ENCODE measurements at regions not wholly inside any gene's neighbourhood (a gene's known extent, or its start where the extent isn't known, plus 50 kb on each side); places are given as distances from the start of the nearest gene placed in this dataset.

GRCh38 chrX:110588164-110588563, 207.5 kb downstream of the CHRDL1 start:
- Histone ChIP-seq H3K9me3 (no peaks in the 10 kb centered on the region), H3K27ac (no peak overlapping the region), H3K36me3 (no peaks in the 10 kb centered on the region), H3K27me3 (peaks cover 0 to 7% (median 0%) of the 10 kb centered on the region in 3 donors), H3K4me3 (no peak overlapping the region), H3K4me1 (no peaks in the 10 kb centered on the region)
- in situ Hi-C loops (cut with MboI; ENCODE audit: low sequenced_read_pairs in 4 of 4) (no loop called here), intact Hi-C loops (cut with DNase I; ENCODE audit: low total_unique reads) (no loop called here)
- no peak for ATAC-seq
- no peak for DNase-seq
- TF ChIP-seq CTCF (IDR thresholded peaks at IDR 0.05 in 4 of 5, conservative IDR thresholded peaks at IDR 0.05 in 1 of 5) (no peak), POLR2A (IDR thresholded peaks at IDR 0.05) (no peak)

- DNase-seq = no peak
- Histone ChIP-seq H3K27me3 (peaks cover 0 to 2% (median 0%) of the 10 kb centered on the region in 3 donors), H3K4me3 (no peak overlapping the region), H3K27ac (no peak overlapping the region), H3K4me1 (no peaks in the 10 kb centered on the region), H3K9me3 (no peaks in the 10 kb centered on the region), H3K36me3 (no peaks in the 10 kb centered on the region)
- in situ Hi-C loops (cut with MboI; ENCODE audit: low sequenced_read_pairs in 4 of 4) = no loop called here
- ATAC-seq = no peak
- intact Hi-C loops (cut with DNase I; ENCODE audit: low total_unique reads) = no loop called here
- TF ChIP-seq POLR2A (IDR thresholded peaks at IDR 0.05) = no peak
- no peak for TF ChIP-seq CTCF (IDR thresholded peaks at IDR 0.05 in 4 of 5, conservative IDR thresholded peaks at IDR 0.05 in 1 of 5)
Measured at GRCh38 chrX:110588853-110589252, 206.8 kb downstream of the CHRDL1 start.

GRCh38 chrX:110600745-110601310, 194.8 kb downstream of the CHRDL1 start:
- Histone ChIP-seq H3K27me3 (peaks cover 0 to 2% (median 0%) of the 10 kb centered on the region in 3 donors), H3K4me1 (no peaks in the 10 kb centered on the region), H3K36me3 (no peaks in the 10 kb centered on the region), H3K27ac (no peak overlapping the region), H3K4me3 (no peak overlapping the region), H3K9me3 (no peaks in the 10 kb centered on the region)
- ATAC-seq = no peak
- intact Hi-C loops (cut with DNase I; ENCODE audit: low total_unique reads) = no loop called here
- TF ChIP-seq CTCF (IDR thresholded peaks at IDR 0.05 in 4 of 5, conservative IDR thresholded peaks at IDR 0.05 in 1 of 5) (no peak), POLR2A (IDR thresholded peaks at IDR 0.05) (no peak)
- in situ Hi-C loops (cut with MboI; ENCODE audit: low sequenced_read_pairs in 4 of 4) = no loop called here
- no peak for DNase-seq

- no peak for TF ChIP-seq POLR2A (IDR thresholded peaks at IDR 0.05)
- TF ChIP-seq CTCF (IDR thresholded peaks at IDR 0.05 in 4 of 5, conservative IDR thresholded peaks at IDR 0.05 in 1 of 5) = no peak
- intact Hi-C loops (cut with DNase I; ENCODE audit: low total_unique reads) (no loop called here), in situ Hi-C loops (cut with MboI; ENCODE audit: low sequenced_read_pairs in 4 of 4) (no loop called here)
- DNase-seq (no peak), ATAC-seq (no peak)
- Histone ChIP-seq H3K27ac (no peak overlapping the region), H3K36me3 (no peaks in the 10 kb centered on the region), H3K4me1 (no peaks in the 10 kb centered on the region), H3K9me3 (no peaks in the 10 kb centered on the region), H3K4me3 (no peak overlapping the region), H3K27me3 (no peaks in the 10 kb centered on the region)
Measured at GRCh38 chrX:110614596-110614995, 181.0 kb downstream of the CHRDL1 start.
